ENCODE measurements at regions not wholly inside any gene's neighbourhood (a gene's known extent, or its start where the extent isn't known, plus 50 kb on each side); places are given as distances from the start of the nearest gene placed in this dataset.

DNA sequence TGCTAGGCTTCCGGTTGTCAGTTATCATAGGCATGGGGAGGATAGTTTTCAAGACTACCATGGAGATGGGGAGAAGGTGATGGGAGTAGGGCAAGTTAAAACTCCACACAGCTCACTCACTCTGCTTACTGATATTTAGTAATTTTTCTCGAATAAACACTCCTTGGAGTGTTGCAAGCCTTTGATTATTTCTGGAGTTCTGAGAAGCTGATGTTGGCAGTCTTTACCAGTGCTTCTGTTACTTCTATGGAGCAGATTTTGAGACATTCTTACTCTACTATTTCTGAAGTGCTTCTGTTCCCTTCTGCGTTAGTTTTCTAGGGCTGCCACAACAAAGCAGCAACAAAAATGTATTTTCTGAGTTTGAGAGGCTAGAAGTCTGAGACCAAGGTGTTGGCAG is 104.4 kb downstream of the CH25H start:
- Histone ChIP-seq H3K9me2 (no peaks in the 10 kb centered on the region; the same call in 1 of the 2 replicates), H2AFZ (ENCODE audit: low read depth) (no peak overlapping the region), H3K4me2 (no peak overlapping the region)

More for the DNA sequence above, 104.4 kb downstream of the CH25H start:
- ChIA-PET POLR2A (no interaction called here), CTCF (interaction anchor here (0.7 to 1.1 kb wide), 2 partner anchors 10 to 73 kb away, joined by 3 to 6 read pairs; no protein-coding TSS in a partner anchor)
- Histone ChIP-seq H3F3A (replicated peaks; ENCODE audit: insufficient read depth) (peaks cover 6% of the 10 kb centered on the region), H3K27me3 (ENCODE audit: insufficient read depth) (no peaks in the 10 kb centered on the region), H3K9ac (no peak overlapping the region), H3K4me1 (ENCODE audit: control insufficient read depth in 1 of 2, insufficient read depth in 2 of 2, low read depth in 1 of 2, low read length in 1 of 2) (no peaks in the 10 kb centered on the region), H3K79me2 (ENCODE audit: insufficient read depth) (no peaks in the 10 kb centered on the region), H3K27ac (ENCODE audit: low read depth in 2 of 2, low read length in 1 of 2) (no peak overlapping the region), H3K4me3 (ENCODE audit: low read depth in 2 of 2, low read length in 1 of 2) (no peak overlapping the region), H3K9me3 (peaks cover 9% of the 10 kb centered on the region; the same call in 1 of the 2 replicates), H3K36me3 (replicated peaks in 1 of 2; ENCODE audit: control insufficient read depth in 1 of 2, insufficient read depth in 2 of 2, low read length in 1 of 2) (no peaks in the 10 kb centered on the region), H4K20me1 (ENCODE audit: insufficient read depth) (no peaks in the 10 kb centered on the region)
- DNase-seq, result no peak
- WGBS (ENCODE audit: low lambda C conversion rate), result 63% methylated on average over 3 of the region's 3 CpGs
- TF ChIP-seq MEF2A (IDR thresholded peaks at IDR 0.05; ENCODE audit: borderline replicate concordance, low read depth), result no peak
- TF ChIP-seq, protein P1, sequence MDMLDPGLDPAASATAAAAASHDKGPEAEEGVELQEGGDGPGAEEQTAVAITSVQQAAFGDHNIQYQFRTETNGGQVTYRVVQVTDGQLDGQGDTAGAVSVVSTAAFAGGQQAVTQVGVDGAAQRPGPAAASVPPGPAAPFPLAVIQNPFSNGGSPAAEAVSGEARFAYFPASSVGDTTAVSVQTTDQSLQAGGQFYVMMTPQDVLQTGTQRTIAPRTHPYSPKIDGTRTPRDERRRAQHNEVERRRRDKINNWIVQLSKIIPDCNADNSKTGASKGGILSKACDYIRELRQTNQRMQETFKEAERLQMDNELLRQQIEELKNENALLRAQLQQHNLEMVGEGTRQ (IDR thresholded peaks at IDR 0.05; ENCODE audit: borderline replicate concordance, low read depth, low read length), result no peak
- TF ChIP-seq, protein P2, sequence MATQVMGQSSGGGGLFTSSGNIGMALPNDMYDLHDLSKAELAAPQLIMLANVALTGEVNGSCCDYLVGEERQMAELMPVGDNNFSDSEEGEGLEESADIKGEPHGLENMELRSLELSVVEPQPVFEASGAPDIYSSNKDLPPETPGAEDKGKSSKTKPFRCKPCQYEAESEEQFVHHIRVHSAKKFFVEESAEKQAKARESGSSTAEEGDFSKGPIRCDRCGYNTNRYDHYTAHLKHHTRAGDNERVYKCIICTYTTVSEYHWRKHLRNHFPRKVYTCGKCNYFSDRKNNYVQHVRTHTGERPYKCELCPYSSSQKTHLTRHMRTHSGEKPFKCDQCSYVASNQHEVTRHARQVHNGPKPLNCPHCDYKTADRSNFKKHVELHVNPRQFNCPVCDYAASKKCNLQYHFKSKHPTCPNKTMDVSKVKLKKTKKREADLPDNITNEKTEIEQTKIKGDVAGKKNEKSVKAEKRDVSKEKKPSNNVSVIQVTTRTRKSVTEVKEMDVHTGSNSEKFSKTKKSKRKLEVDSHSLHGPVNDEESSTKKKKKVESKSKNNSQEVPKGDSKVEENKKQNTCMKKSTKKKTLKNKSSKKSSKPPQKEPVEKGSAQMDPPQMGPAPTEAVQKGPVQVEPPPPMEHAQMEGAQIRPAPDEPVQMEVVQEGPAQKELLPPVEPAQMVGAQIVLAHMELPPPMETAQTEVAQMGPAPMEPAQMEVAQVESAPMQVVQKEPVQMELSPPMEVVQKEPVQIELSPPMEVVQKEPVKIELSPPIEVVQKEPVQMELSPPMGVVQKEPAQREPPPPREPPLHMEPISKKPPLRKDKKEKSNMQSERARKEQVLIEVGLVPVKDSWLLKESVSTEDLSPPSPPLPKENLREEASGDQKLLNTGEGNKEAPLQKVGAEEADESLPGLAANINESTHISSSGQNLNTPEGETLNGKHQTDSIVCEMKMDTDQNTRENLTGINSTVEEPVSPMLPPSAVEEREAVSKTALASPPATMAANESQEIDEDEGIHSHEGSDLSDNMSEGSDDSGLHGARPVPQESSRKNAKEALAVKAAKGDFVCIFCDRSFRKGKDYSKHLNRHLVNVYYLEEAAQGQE (IDR thresholded peaks at IDR 0.05; ENCODE audit: low read depth, low read length), result no peak
- no peak for TF ChIP-seq CHD2 (IDR thresholded peaks at IDR 0.05; ENCODE audit: low read length, partially characterized antibody)
- TF ChIP-seq, protein P3, sequence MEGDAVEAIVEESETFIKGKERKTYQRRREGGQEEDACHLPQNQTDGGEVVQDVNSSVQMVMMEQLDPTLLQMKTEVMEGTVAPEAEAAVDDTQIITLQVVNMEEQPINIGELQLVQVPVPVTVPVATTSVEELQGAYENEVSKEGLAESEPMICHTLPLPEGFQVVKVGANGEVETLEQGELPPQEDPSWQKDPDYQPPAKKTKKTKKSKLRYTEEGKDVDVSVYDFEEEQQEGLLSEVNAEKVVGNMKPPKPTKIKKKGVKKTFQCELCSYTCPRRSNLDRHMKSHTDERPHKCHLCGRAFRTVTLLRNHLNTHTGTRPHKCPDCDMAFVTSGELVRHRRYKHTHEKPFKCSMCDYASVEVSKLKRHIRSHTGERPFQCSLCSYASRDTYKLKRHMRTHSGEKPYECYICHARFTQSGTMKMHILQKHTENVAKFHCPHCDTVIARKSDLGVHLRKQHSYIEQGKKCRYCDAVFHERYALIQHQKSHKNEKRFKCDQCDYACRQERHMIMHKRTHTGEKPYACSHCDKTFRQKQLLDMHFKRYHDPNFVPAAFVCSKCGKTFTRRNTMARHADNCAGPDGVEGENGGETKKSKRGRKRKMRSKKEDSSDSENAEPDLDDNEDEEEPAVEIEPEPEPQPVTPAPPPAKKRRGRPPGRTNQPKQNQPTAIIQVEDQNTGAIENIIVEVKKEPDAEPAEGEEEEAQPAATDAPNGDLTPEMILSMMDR (IDR thresholded peaks at IDR 0.05), result no peak
- no peak for TF ChIP-seq SMC3 (IDR thresholded peaks at IDR 0.05; ENCODE audit: low read depth, low read length)
- TF ChIP-seq MAX (IDR thresholded peaks at IDR 0.05; ENCODE audit: low read depth), result no peak

Measured in SK-N-SH (cell line).